IMR-90 (cell line): ENCODE measurements at regions not wholly inside any gene's neighbourhood (a gene's known extent, or its start where the extent isn't known, plus 50 kb on each side); places are given as distances from the start of the nearest gene placed in this dataset.

ENCODE experiments used
- ATAC-seq: fragments of 200-7000 bp; cut with Tn5 transposase; 2 replicates; pipeline ENCODE4 v1.9.1; 2020; ENCODE audit warnings: low read depth, mild to moderate bottlenecking, moderate library complexity
- BruUV-seq: library from RNA; stranded (reverse); fragments of 400-500 nt; replicated peaks from 2 replicates; lab custom pipeline; 2021; lab: Mats Ljungman, UMichigan
- CTCF ChIA-PET: fragments of 300-600 bp; formaldehyde crosslinking; extraction: SDS; loops from one replicate; lab custom pipeline; 2021; ENCODE audit warnings: antibody characterized with exemption; lab: Yijun Ruan, JAX
- POLR2A ChIA-PET: fragments of 300-600 bp; sonication (Branson Sonifier 250); formaldehyde crosslinking; loops from one replicate; lab custom pipeline; 2022; ENCODE audit warnings: antibody characterized with exemption; ENCODE audit not compliant: unreplicated experiment; lab: Charles Lee
- DNase-seq: peaks from one replicate; pipeline ENCODE4 v3.0.0; 2013
- H2AFZ ChIP-seq: replicated peaks from 2 replicates; pipeline ENCODE3; 2013; ENCODE audit warnings: low read length, mild to moderate bottlenecking; ENCODE audit not compliant: poor library complexity
- H2AK5ac ChIP-seq: 2 replicates; pipeline ENCODE4 v1.6.1; 2013; ENCODE audit warnings: low read depth, low read length, inconsistent platforms
- H2AK9ac ChIP-seq: replicated peaks from 2 replicates; pipeline ENCODE3; 2013; ENCODE audit warnings: mild to moderate bottlenecking, low read depth, low read length, moderate library complexity; ENCODE audit not compliant: poor library complexity
- H2BK120ac ChIP-seq: 2 replicates; pipeline ENCODE4 v1.6.1; 2013; ENCODE audit warnings: low read depth, low read length, inconsistent platforms
- H2BK15ac ChIP-seq: 3 replicates; pipeline ENCODE4 v1.6.1; 2013; ENCODE audit warnings: low read depth, low read length, inconsistent platforms
- H2BK20ac ChIP-seq: 2 replicates; pipeline ENCODE4 v1.6.1; 2013; ENCODE audit warnings: low read depth, mild to moderate bottlenecking, inconsistent platforms, low read length, moderate library complexity
- H2BK5ac ChIP-seq: 2 replicates; pipeline ENCODE4 v1.6.1; 2013; ENCODE audit warnings: mild to moderate bottlenecking, low read depth, low read length, inconsistent platforms; ENCODE audit not compliant: poor library complexity, severe bottlenecking
- H3K14ac ChIP-seq: replicated peaks from 2 replicates; pipeline ENCODE4 v1.6.1; 2013; ENCODE audit warnings: low read depth, low read length, inconsistent platforms
- H3K18ac ChIP-seq: 2 replicates; pipeline ENCODE4 v1.6.1; 2013; ENCODE audit warnings: low read depth, low read length, control low read depth
- H3K23ac ChIP-seq: 2 replicates; pipeline ENCODE4 v1.6.1; 2013; ENCODE audit warnings: low read depth, low read length, inconsistent platforms
- H3K27ac ChIP-seq: 2 replicates; pipeline ENCODE4 v1.5.1; 2013; ENCODE audit warnings: mild to moderate bottlenecking, control low read depth, low read length; ENCODE audit not compliant: insufficient read depth
- H3K27me3 ChIP-seq: 2 replicates; pipeline ENCODE4 v1.6.1; 2013; ENCODE audit warnings: low read length; ENCODE audit not compliant: control insufficient read depth, insufficient read depth
- H3K36me3 ChIP-seq: 2 replicates; pipeline ENCODE4 v1.6.1; 2013; ENCODE audit warnings: low read length, mixed read lengths; ENCODE audit not compliant: control insufficient read depth, insufficient read depth
- H3K4ac ChIP-seq: 2 replicates; pipeline ENCODE4 v1.6.1; 2013; ENCODE audit warnings: low read depth, low read length, inconsistent platforms
- H3K4me1 ChIP-seq: 2 replicates; pipeline ENCODE4 v1.6.1; 2013; ENCODE audit warnings: low read length, mixed read lengths; ENCODE audit not compliant: control insufficient read depth, insufficient read depth
- H3K4me2 ChIP-seq: 2 replicates; pipeline ENCODE4 v1.6.1; 2013; ENCODE audit warnings: low read depth, mild to moderate bottlenecking, control low read depth, low read length, moderate library complexity
- H3K4me3 ChIP-seq: 2 replicates; pipeline ENCODE4 v1.5.1; 2013; ENCODE audit warnings: low read depth, mild to moderate bottlenecking, control low read depth, low read length, moderate library complexity; ENCODE audit not compliant: insufficient read depth
- H3K56ac ChIP-seq: 2 replicates; pipeline ENCODE4 v1.6.1; 2013; ENCODE audit warnings: low read length, inconsistent platforms; ENCODE audit not compliant: insufficient read depth; ENCODE audit errors: extremely low read depth
- H3K79me1 ChIP-seq, 2 experiments: 2 replicates each; pipeline ENCODE4 v1.6.1; 2013; ENCODE audit warnings: low read length in 2 of 2, inconsistent platforms in 1 of 2, low read depth in 1 of 2
- H3K9ac ChIP-seq: 2 replicates; pipeline ENCODE4 v1.6.1; 2013; ENCODE audit warnings: low read depth, low read length, control low read depth
- H3K9me1 ChIP-seq: 2 replicates; pipeline ENCODE4 v1.6.1; 2013; ENCODE audit warnings: low read length, inconsistent platforms; ENCODE audit not compliant: insufficient read depth
- H3K9me3 ChIP-seq: 2 replicates; pipeline ENCODE4 v1.6.1; 2013; ENCODE audit warnings: low read length; ENCODE audit not compliant: control insufficient read depth, insufficient read depth
- H4K20me1 ChIP-seq: 2 replicates; pipeline ENCODE4 v1.6.1; 2013; ENCODE audit warnings: low read length, inconsistent platforms; ENCODE audit not compliant: insufficient read depth
- H4K5ac ChIP-seq: 2 replicates; pipeline ENCODE4 v1.6.1; 2013; ENCODE audit warnings: mild to moderate bottlenecking, low read depth, low read length, control low read depth
- H4K8ac ChIP-seq, 2 experiments: 2 replicates each; pipeline ENCODE4 v1.6.1; 2013; ENCODE audit warnings: low read depth in 2 of 2, low read length in 2 of 2, control low read depth in 1 of 2, inconsistent platforms in 1 of 2
- H4K91ac ChIP-seq: 2 replicates; pipeline ENCODE4 v1.6.1; 2013; ENCODE audit warnings: low read depth, low read length, inconsistent platforms; ENCODE audit not compliant: insufficient read depth
- CEBPB ChIP-seq: IDR thresholded peaks from 2 replicates; pipeline ENCODE4 v1.6.1; 2012; ENCODE audit warnings: low read depth, low read length, improper control_type of control experiment
- MAFK ChIP-seq: IDR thresholded peaks from 2 replicates; pipeline ENCODE4 v1.6.1; 2012; ENCODE audit warnings: low read depth, low read length, improper control_type of control experiment
- WGBS, 2 experiments: methylation state at CpG; one replicate each; pipeline versions ENCODE4 v1.1.5 to v1.1.7; 2013; ENCODE audit warnings: missing lambda C conversion rate in 2 of 2; ENCODE audit not compliant: insufficient read length in 1 of 2; ENCODE audit errors: extremely low coverage in 2 of 2; 5-methylcytosine and 5-hydroxymethylcytosine counted together
- dilution Hi-C: fragments of 300-500 bp; cut with HindIII; formaldehyde crosslinking; loops from one replicate; pipeline ENCODE4 v1.14.3; 2018; ENCODE audit warnings: low sequenced_read_pairs; ENCODE audit not compliant: unreplicated experiment
- in situ Hi-C: fragments of 300-500 bp; cut with MboI; formaldehyde crosslinking; loops from 3 replicates; pipeline ENCODE4 v1.14.3; 2019; ENCODE audit warnings: low sequenced_read_pairs, inconsistent platforms, mixed read lengths
- intact Hi-C: fragments of 100-400 bp; cut with micrococcal nuclease; formaldehyde crosslinking; loops from 2 replicates; pipeline ENCODE4 v1.10.0; 2022

- ChIA-PET CTCF (no interaction called here), POLR2A (no interaction called here)
- Histone ChIP-seq H3K4ac (no peak overlapping the region), H3K9me3 (no peaks in the 10 kb centered on the region), H4K20me1 (no peaks in the 10 kb centered on the region), H2BK20ac (no peak overlapping the region), H2BK15ac (no peak overlapping the region), H3K27me3 (no peaks in the 10 kb centered on the region), H3K9me1 (no peaks in the 10 kb centered on the region), H3K79me1 (no peaks in the 10 kb centered on the region), H2AK5ac (no peak overlapping the region), H3K9ac (no peak overlapping the region), H2BK120ac (no peak overlapping the region), H3K36me3 (no peaks in the 10 kb centered on the region), H4K91ac (no peak overlapping the region), H3K4me2 (no peak overlapping the region), H3K56ac (no peak overlapping the region), H3K14ac (no peak overlapping the region), H2AFZ (no peak overlapping the region), H2BK5ac (no peak overlapping the region), H3K4me1 (no peaks in the 10 kb centered on the region), H4K5ac (no peak overlapping the region), H3K4me3 (no peak overlapping the region), H2AK9ac (no peak overlapping the region), H3K18ac (no peak overlapping the region), H3K23ac (no peak overlapping the region), H4K8ac (no peak overlapping the region), H3K27ac (no peak overlapping the region)
- intact Hi-C loops (no loop called here), dilution Hi-C loops (no loop called here), in situ Hi-C loops (no loop called here)
- no TSS peak for BruUV-seq
- WGBS, 2 experiments, result 80% methylated on average over 1 of the region's 4 CpGs; no CpG with 5 or more reads in 1 of the 2 experiments
- ATAC-seq, result no peak
- TF ChIP-seq MAFK (0 out of 2 replicates have a peak, but pooled peaks have one; percentile 21), CEBPB (no peak)
- DNase-seq, result no peak
Measured at GRCh38 chr6:91198588-91199255, 611.9 kb upstream of the MAP3K7 start.
